HG02798 (cell line): ENCODE measurements at regions not wholly inside any gene's neighbourhood (a gene's known extent, or its start where the extent isn't known, plus 50 kb on each side); places are given as distances from the start of the nearest gene placed in this dataset.
A peak's percentile ranks its signal among the peaks of the same experiment; 100 is the strongest.

ENCODE experiments used
- ATAC-seq: cut with Tn5 transposase; IDR thresholded peaks from one replicate; pipeline ENCODE4 v1.9.1; 2021; ENCODE audit warnings: mild to moderate bottlenecking; ENCODE audit not compliant: unreplicated experiment, poor library complexity

DNA sequence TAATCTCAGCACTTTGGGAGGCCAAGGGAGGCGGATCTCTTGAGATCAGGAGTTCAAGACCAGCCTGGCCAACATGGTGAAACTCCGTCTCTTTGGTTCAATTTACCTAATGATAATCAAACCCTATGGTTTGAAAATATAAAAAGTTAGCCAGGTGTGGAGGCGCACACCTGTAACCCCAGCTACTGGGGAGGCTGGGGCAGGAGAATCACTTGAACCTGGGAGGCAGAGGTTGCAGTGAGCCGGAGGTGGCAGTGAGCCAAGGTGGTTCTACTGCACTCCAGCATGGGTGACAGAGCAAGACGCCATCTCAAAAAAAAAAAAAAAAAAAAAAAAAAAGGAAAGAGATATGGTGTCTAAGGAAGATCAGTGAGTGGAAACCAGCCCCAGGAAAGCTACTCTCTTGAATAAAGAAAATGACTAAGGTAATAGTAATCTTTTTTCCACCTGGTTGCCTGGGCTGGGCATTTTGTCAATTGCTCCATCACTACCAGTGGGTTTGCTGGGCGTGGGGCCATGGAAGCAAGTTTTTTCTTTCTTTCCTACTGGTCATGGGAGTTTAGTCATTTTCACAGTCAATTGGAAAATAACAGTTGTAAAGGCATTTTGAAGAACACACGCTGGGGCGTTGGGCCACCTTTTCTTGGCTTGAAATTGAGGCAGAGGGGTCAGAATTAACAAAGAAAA is 387.6 kb upstream of the RGMA start:
- no peak for ATAC-seq

DNA sequence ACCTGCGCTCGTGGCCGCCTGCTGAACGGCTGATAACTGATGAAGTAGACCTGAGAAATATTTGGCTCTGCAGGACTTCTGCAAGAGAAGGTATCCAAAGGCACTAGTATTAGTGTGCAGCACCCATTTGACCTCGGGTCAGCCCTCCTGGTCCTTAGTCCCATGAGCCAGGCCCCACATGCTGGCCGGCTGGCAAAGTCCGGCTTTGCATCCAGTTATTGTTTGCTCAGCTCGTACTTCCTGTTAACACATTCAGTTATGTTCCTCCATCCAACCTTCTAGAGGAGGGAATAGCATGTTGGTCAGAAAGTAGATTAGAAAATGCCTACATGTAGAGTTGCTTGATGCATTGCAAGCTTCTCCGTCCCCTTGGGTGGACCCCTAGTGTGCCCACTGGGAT is 385.7 kb upstream of the RGMA start:
- no peak for ATAC-seq

DNA sequence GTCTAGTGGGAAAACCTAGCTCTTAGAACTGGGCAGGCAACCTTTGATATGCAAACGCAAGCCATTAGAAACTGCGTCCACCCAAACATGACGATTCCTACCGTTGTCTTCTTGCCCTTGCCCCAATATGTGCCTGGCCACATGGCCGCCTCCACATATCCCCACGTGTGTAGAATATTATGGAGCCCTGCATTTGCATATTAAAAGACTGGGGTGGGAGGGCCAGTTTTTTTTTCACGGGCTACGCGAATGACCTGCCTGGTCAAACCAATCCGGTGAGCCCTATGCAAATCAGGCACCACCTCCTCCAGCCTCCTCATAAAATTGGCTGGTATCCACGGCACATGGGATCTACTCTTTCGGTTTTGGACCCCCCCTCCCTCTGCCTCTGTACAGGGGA is 381.0 kb upstream of the RGMA start:
- ATAC-seq = no peak

DNA sequence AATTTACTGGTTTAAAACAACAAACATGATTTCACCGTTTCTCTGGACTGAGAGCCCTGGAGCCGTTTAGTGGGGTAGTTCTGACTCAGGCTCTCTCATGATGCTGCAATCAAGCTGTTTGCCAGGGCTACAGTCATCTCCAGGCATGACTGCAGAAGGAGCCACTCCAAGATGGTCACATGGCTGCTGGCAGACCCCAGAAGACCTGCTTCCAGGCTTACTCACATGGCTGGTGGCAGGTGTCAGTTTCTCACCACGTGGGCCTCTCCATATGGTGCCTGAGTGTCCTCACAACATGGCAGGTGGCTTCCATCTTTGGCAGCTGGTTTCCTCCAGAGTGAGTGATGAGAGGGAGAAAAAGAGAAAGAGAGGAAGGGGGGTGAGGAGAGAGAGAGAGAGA is 378.3 kb upstream of the RGMA start:
- ATAC-seq = no peak

DNA sequence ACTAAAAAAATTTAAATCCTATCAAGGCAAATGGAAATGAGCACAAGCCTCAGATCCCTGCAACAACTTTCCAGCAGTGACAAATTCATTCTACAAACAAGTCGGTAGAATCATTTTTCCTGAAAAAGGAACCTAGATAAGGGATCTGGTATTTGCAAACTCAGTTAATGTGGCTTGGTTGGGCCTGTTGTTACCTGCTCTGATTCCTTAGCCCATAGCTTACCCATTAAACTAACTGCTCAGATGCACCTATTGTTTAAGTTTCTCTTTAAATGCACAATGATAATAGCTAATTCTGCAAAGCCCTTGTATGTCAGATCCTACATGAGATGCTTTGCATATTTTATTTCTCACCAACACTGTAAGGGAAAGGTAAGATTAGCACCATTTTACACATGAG is 377.4 kb upstream of the RGMA start:
- no peak for ATAC-seq

DNA sequence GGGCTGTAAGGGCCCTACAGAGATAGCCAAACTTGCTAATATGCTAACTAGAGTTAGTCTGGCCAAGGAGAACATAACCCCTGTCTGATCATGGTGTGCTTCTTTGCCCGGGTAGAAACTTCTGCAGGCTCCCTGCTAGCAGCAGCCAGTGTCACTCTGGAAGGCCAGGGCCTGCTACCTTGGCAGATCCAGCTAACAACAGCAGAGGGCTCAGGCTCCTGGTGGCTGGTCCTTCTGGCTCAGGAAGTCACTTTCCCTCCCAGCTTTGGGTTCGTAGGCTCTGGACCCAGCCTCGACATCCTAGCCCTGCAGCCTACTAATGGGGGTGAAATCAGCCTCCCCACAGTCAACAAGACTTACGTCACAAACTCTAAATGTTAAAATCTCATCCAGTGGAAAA is 373.7 kb upstream of the RGMA start:
- no peak for ATAC-seq

DNA sequence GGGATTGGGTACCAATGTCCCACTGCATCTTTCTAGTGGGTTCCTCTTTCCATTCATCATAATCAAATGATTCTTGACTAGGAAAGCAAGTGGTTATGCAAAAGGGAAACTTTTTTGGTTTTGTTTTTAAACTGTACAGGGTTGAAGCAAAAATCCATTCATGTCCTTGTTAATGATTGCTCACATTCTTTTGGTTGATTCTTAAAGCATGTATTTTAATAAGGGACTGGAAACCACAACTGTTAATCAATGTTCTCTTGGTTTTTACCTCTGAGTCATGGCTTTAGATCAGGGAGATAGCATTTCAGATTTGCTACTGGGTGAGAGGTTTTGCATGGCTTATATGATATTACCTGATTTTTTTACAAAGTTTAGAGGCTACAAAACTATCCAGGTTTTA is 371.7 kb upstream of the RGMA start:
- ATAC-seq = peak; percentile 79

DNA sequence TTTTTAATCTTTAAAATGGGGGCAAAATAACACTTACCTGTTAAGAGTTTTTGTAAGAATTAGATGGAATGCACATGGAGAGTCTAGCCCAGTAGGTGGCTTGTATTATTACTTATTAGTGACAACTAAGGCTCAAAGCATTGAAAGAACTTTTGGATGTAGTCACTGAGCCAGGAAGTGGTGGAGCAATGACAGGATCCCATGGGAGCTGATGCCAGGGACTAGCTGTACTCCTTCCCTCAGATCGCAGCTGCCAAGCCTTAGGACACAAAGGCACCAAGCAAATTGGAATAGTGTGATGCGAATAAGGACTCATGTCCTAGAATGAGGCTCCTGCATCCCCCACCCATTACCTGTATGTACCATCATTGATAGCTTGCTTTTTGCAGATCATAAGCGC is 370.4 kb upstream of the RGMA start:
- no peak for ATAC-seq

DNA sequence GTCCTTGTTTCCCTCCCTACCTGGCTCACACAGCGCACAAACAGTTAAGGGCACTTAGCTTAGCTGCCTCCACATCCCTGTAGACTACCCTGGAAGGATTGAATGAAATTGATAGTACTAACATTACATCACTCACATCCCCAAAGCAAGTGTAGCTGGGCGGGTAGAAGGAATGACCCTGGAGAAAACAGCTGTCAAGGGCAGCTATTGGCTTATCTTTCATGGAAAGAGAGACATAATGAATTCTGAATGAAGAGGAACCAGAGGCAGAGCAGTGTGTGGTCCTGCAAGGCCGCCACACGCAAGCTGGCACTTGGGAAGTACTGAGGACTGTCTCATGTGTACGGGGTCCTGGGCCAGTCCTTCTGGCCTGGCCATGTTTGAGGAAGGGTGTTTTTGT is 369.6 kb upstream of the RGMA start:
- ATAC-seq = no peak

DNA sequence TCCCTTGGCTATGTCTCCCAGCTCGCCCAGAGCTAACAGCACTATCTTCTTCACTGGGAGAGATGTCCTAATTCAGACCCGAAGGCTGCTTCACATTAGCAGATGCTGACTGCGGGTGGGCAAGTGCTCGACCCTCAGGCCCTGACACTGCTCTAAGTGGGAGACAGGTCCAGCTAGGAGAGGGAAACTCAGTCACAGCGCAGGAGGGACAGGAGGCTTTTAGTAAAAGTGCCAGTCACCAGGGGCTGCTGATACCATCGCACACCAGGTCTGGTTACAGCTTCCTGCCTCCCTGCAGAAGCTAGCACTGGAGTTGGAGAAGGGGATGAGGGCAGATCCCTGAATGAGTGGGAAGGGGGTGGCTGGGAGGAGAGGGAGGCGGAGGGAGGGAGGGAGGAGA is 365.8 kb upstream of the RGMA start:
- ATAC-seq = no peak

DNA sequence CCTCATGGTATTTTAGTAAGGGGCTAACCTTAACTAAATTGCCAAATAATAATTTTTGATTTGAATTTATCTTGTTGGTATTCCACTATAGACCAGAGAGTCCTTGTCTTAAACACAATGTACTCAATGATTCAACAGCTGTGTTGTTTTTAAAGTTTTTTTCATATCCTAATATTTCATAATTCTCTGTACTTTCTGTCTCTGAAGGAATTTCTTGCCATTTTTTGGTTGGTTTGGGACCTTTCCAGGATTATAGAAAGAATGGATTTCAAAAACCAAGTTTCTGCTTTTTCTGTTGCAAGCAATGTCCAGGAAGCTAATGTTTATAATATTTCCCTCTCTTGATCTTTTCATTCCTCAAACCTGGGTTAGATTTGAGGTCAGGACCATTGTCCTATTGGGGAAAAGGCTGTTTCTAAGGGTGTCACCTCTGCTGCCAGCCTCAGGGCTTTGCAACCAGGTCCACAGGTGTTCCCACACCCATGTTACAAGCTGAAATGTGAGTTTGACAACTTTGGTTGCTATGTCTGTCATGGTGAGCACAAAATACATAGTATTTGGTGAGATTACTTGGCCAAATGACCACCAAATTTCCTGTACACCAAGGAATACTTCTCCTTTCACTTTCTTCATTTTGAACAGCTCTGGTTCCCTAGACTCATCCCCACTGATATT is 363.7 kb upstream of the RGMA start:
- ATAC-seq = no peak

DNA sequence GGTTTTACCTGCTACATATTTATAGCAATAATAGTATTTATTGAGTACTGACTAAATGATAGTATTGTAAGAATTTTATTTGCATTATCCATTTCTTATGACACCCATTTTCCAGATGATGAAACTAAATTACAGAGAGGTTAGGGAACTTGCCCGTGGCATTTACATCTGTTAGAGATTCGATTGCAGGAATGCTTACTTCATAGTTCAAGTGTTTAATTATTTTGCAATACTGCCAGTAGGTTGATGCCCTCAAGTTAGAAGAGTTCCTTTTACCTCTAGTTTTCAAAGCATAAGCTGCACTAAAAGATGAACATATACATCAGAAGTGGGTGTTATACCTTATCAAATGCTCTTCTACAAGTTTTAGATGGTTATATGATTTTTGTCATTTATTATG is 362.8 kb upstream of the RGMA start:
- ATAC-seq = no peak

DNA sequence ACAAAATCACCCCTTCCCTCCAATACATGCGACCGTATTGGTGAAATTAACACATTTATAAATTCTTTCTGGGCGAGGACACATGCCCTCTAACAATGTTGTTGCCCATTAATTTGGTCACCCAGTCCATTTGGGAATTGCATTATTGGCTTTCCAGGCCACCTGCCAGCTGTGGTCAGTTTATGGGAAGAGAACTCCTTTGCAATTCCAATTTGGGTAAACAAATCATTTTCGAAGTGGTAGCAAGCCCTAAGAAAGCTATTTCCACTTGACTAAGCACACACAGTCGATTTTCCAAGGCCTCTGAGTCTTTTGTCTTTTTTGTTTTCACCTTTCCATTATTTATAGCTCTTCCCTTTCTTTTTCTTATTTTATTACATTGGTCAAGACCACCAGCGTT is 362.3 kb upstream of the RGMA start:
- no peak for ATAC-seq

DNA sequence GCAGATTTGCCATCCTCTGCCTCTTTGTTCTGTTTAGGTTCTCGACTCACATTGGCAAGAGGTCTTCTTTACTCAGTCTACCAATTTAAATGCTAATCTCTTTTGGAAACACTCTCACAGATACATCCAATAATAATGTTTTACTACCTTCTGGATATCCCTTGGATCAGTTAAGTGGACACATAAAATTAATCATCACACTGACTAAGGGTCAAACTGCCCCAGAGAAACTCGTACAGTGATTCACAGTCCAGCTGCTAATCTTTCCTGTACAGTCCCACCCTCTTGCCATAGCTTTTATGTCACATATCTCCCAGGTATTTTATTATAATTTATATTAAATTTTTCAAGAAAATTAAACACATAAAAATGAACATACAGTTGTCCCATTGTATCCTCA is 360.8 kb upstream of the RGMA start:
- no peak for ATAC-seq

DNA sequence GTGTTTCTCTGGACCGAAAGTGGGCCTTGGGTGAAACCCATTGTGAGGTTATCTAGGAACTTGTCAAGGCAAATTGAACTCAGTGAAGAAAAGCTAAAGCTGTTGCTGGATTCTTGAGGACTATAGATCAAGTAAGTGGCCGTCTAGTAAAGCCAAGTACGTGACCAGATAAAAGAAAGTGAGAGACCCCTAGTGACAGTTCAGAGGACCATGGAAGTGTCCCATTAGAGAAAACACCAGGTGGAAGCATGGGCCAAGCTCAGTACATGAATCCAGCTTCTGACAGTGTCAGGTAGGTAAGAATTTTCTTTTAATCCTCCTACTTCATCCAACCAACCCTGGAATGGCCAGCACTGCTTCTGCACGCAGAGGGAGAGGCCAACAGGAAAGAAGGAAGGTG is 349.3 kb upstream of the RGMA start:
- ATAC-seq = no peak

DNA sequence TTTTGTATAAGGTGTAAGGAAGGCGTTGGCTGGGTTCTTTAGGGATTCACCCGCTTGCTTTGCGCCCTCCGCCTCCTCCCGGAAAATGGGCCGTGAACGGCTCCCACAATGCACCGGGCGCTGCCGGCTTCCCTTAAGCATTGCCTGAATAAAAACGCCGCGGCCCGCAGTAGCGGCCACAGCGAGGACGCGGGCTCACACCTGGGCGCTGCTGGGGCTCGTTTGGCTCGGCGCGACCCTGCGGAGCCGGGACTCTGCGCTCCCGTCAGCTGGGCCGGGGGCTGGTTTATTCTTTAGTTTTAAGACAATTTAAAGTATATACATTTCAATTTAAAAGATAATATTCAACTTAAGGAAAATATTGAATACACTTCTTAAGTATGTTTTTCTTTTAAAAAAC is 343.5 kb upstream of the RGMA start:
- ATAC-seq = no peak

DNA sequence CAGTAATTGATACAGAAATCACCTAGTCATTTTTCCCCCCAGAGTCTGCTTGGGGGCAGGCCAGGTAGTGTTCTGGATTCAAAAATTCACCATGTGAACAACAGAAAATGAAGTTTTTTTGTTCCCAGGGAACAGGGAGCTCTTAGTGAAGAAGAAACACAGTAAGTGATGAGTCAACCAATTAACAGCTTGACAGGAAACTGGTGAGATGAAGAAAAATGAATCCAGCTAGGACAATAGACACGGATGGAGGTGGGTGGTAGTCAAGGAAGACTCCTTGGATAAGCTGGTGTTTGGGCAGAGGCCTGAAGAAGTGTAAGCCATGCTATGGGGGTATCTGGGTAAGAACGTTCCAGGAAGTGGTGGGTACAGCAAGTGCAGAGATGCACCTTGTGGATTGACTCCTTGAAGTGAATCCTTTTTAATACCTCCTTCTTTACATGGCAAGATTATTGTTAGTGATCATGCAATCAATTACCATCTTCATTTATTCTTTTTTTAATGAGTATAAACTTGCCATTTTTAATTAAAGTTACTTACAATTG is 339.9 kb upstream of the RGMA start:
- ATAC-seq = no peak

DNA sequence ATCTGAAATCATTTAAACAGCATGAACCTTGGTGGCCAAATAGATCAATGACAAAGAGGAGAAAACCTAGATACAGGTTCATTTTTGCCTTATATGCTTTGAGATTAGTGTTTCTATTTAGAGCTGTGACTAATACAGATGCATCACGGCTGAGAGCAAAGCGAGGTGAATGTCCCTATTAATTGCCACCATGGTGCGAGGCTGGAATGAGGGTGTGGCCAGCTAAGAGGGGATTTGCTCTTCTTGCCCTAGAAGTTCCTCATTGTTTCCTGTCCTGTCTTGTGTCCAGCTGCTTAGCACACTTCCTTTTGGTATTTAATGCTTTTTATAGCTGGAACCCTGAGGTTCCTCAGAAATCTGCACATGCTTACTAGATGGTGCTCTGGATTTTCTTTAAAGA is 339.1 kb upstream of the RGMA start:
- no peak for ATAC-seq

DNA sequence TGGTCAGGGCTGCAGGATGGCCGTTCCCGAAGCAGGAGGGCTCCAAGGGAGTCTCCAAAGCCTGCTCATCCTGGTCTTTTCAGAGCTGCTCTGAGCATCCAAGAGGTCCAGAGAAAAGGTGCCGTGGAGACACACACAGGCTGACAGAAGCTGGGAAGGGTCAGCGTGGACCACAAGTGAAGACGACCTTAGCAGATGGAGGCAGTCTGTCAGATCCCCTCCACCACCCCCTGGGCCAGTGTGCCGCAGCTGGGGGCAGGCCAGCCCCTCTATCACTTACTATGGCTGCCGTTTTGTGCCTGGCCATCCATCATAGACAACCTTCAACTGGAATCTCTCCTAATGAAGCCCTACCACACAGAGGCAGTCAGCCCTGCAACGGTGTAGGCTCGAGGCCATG is 335.1 kb upstream of the RGMA start:
- no peak for ATAC-seq

DNA sequence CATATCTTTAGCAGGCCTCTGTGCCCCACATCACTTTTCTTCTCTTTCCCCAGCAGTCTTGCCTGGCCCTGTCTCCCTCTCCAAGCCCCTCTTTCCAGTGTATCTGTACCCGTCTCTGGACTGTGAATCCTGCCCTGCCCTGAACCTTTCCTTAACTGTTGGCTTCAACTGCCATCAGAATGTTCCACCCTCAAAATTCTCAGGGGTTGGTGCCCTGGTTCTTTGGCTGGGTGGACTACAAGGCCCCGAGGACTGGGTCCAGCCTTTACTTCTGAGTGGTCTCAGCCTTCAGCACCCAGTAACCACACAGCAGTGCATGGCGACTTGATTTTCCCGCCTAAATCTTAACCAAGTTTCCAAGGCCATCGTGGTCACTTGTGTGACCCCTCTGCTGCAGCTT is 333.5 kb upstream of the RGMA start:
- no peak for ATAC-seq

DNA sequence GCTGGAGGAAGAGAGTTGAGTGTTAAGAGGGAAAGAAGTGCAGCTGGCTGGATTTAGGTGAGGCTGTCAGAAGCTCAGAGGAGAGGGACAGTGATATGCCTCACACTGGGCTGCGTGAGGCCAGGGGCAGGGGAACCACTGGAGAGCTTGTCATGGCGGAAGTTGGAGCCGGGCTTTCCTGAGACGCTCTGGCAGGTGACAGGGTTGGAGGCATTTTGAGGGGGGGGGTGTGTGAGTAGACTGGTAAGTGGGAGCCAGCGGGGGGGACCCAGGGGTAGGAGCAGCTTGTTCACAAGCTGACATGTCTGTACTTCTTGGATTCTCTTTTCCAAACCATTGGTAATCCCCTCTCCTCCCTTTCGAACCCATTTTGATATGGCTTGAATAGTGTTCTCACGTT is 331.5 kb upstream of the RGMA start:
- ATAC-seq = no peak

DNA sequence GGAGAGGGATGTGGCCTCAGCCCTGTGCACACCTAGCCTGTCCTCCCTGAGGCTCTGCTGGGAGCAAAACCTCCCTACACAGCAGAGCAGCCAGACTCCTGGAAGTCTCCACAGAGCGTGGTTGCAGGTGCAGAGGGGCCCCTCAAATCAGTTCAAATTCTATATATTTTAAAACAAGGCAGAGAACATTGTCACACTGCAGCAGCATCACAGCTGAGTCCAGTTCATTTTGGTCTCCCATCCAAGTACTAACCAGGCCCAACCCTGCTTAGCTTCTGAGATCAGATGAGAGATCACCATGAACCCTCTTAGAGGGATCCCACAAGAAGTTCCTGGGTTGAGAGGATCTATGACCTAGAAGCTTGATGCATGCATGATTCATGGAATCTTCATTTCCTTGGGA is 331.0 kb upstream of the RGMA start:
- ATAC-seq = no peak
